ENCODE measurements at regions not wholly inside any gene's neighbourhood (a gene's known extent, or its start where the extent isn't known, plus 50 kb on each side); places are given as distances from the start of the nearest gene placed in this dataset.
"Not testable (repeated sequence)": the region's sequence is repeated elsewhere in the genome, so short reads cannot be mapped to it uniquely, and the experiment has no call there.

DNA sequence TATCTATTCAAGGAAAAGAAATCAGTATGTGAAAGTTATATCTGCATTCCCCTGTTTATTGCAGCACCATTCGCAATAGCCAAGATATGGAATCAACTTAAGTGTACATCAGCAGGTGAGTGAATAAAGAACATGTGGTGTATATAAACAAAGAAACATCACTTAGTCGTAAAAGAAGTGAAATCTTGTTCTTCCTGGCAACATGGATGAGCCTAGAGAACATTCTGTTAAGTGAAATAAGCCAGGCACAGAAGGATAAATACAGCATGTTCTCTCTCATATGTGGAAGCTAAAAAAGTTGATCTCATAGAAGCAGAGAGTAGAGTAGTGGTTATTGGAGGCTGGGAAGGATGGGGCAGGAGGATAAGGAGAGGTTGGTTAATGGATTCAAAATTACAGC is 287.9 kb upstream of the FERMT1 start:
- no peak for DNase-seq

DNA sequence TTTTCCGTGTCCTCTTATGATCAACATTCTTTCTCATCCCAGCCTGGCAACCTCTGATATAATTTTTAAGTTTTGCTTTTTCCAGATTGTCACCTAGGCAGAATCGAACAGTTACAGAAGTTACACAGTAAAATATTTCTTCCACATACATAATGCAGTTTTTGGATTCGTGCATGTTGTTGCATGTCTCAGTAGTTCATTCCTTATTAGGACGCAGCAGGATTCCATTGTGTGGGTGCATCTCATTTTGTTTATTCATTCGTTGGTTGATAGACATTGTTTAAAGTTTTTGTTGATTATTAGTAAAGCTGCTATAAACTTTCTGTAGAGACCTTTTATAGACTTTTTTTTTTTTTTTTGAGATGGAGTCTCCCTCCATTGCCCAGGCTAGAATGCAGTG is 284.3 kb upstream of the FERMT1 start:
- DNase-seq, result no peak

DNA sequence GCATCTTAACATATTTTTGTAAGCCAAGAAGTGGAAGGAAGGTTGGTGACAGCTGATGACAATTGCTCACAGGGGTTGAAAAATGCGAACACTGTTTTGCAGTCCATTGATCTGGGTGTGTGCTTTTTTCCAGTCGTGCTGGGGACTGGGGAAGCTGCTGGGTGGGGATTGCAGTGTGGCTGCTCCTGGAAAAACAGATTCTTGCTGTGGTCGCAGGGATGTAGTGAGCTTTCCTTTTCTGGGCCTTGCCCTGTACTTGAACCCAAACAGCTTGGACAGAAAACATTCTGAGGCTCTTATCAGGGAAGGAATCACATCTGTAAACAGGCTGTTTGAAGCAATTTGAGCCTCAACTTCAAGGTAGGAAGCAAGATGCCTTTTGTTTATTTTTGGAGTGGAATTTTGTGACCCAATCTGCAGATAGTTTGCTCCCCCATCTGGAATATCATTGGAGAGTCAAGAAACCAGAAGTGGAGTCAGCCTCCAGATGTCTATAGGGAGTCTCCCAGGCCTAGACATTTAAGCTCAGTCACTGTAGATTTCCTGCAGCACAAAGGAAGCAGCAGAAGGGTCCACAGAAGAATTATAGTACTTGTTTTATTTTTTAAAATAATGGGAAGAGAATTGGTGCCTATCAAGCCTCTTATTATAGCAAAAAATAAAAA is 279.2 kb upstream of the FERMT1 start:
- DNase-seq, result no peak

GRCh38 chr20:6397115-6397514 is 274.3 kb upstream of the FERMT1 start:
- DNase-seq, result no peak

GRCh38 chr20:6395695-6396094 is 272.9 kb upstream of the FERMT1 start:
- DNase-seq, result no peak

DNA sequence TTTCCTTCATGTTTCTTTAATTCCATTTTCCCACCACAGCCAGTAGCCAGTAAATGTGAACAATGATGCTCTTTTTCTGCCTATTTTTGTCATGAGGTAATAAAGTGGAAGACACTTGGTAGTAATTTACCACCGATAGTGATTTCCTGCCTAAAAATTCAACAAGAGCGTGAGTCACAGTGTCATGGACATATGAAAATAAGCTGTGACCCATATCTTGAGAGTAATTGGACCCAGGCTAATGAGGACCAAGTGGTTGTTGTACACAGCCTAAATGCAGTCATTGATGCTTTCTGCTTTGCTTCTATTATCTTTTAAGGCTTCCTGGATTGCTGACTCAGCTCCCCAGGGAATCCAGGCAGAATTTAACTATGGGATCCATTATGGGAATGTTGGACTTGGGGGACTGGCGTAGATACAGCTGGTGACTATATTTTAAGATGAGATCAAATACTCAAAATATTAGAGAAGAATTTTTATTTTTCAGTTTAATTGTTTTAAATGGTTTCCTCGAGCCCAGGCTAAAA is 265.9 kb upstream of the FERMT1 start:
- DNase-seq, result no peak

DNA sequence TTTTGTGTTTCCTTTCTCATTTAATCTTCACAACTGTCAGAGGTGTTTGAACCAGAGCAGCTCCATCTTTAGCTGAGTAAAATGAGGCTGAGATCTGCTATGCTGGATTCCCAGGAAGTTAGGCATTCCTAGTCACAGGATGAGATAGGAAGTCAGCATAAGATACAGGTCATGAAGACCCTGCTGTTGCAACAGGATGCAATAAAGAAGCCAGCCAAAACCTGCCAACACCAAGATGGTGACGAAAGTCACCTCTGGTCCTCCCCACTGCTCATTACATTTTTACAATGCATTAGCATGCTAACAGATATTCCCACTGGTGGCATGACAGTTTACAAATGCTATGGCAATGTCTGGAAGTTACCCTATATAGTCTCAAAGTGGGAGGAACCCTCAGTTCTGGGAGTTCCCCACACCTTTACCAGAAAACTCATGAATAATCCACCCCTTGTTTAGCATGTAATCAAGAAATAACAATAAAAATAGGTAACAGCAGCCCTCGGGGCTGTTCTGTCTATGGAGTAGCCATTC is 262.2 kb upstream of the FERMT1 start:
- no peak for DNase-seq

DNA sequence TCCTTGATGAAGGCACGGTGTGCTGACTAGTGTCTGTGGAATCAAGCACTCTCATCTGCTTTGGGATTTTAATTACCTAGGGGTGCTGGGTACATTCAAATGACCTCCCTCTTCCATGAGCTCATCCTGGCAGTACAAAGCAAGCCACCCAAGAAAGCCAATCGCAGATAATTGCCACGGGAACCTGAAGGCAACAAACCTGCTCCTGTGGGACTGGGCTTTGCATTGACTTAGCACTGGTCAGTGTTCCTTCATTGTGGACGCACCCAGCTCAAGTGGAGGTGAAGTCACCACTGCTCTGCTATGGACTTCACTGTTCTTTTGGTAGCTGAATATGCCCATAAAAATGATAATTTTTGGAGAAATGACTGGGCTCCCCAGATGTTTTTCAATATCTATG is 261.6 kb upstream of the FERMT1 start:
- no peak for DNase-seq

DNA sequence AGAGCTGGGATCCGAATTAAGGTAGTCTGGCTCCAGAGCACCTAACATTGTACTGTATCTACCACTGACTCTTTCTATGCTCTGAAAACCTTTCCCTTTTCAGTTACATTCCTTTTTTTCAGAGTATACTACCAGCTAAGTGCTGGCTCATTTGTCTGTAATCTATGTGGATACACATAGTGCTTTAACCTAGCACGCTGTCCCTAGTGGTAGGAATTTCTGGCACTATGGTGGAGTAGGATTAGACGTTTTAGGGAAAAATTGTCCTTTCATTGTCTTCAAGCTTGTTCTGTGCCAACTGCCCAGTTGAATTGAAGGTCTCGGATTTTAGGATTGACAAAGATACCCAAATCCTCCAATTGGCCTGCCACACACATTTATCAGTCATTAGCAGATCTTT is 259.1 kb upstream of the FERMT1 start:
- no peak for DNase-seq

DNA sequence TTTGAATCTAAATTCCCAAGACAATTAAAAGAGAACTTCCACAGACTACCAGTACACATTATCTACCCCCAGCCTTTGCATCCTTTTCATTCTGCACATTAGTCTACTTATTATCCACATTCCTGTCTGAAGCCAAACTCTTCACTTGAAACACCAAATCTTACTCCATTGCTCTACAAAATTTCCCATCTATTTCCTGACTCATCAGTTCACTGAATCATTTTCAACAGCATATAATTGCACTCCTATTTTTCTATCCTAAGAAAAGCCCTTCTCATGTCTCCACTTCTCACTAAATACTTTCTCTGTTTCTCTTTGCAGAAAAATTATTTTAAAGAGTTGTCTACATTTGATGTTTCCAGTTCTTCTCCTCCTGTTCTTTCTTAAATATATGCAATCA is 239.4 kb upstream of the FERMT1 start:
- no peak for DNase-seq

DNA sequence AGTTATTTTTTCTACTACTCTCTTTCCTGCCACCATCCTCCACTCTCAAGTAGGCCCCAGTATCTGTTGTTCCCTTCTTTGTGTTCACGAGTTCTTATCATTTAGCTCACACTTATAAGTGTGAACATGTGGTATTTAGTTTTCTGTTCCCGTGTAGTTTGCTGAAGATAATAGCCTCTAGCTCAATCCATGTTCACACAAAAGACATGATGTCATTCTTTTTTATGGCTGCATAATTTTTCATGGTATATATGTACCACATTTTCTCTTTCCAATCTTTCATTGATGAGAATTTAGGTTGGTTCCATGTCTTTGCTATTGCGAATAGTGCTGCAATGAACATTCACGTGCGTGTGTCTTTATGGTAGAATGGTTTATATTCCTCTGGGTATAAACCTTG is 237.9 kb upstream of the FERMT1 start:
- DNase-seq, result no peak

DNA sequence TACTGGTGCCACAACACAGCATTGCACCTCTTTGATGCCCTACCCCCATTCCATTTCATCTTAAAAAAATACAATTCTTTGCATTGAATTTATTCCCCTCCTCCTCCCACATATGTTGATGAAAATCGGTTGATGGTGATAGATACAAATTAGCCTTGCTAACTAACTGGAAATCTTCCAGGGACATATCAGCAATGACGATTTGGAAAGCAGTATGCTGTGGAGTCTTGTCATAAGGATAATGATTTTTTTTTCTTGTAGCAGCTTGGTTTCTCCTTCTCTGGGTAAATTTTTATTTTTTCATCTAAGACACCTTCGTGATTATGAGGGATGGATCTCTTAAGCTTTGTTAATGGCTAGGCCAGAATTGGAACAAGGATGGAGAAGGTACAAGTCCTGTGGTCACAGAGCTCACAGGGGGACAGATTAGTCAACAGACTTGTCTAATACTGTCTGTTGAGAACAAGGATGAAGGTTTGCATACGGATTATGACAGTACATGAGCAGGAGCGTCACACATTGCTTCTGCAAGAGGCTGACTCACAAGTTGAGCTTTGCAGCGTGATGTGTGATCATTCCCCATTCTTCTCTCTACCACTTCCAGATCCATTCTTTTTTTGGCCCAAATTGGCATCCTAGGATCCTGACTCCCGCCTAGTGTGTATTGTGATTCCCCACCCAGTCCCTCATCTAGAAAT is 233.1 kb upstream of the FERMT1 start:
- no peak for DNase-seq

GRCh38 chr20:6348908-6349307 is 226.1 kb upstream of the FERMT1 start:
- DNase-seq, result no peak

GRCh38 chr20:6347916-6348315 is 225.1 kb upstream of the FERMT1 start:
- DNase-seq, result no peak

- DNase-seq, result no peak
Observed at GRCh38 chr20:6341491-6341890, 218.7 kb upstream of the FERMT1 start.

DNA sequence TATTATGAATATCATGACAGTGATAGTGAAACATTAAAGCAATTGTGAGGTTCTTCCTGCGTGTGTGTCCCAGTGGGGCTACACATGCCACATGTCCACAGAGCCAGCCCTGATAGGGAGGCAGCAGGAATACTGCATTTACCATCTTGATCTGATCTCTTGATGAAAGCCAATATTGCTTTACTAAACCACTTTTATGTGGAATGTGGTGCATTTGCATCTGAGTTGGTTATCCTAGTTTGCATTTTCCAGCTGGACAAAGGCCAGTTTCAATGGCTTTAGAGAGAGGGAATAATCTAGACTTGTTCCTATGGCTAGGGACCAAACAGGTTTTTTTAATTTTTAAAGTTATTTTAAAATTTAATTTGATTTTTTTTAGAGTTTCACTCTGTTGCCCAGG is 216.3 kb upstream of the FERMT1 start:
- no peak for DNase-seq

DNA sequence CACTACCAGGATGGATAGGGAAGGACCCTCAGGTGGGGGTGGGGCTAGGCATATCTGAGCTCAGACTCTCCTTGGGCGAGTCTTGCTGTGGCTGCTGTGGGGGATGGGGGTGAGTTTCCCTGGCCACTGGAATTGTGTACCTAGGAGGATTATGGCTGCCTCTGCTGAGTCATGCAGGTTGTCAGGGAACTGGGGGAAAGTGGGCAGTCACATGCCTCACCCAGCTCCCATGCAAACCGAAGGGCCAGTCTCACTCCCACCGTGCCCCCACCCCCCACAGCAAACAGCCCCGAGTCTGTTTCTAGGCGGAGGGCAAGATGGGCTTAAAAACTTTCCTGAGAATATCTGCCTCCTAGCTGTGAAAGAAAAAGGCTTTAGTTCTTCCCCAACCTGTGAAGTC is 210.3 kb upstream of the FERMT1 start:
- DNase-seq, result no peak

DNA sequence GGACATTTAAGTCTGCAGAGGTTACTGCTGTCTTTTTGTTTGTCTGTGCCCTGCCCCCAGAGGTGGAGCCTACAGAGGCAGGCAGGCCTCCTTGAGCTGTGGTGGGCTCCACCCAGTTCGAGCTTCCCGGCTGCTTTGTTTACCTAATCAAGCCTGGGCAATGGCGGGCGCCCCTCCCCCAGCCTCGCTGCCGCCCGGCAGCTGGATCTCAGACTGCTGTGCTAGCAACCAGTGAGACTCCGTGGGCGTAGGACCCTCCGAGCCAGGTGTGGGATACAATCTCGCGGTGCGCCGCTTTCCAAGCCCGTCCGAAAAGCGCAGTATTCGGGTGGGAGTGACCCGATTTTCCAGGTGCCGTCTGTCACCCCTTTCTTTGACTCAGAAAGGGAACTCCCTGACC is 198.4 kb upstream of the FERMT1 start:
- DNase-seq, result not testable (repeated sequence)

GRCh38 chr20:6311841-6312655 is 189.2 kb upstream of the FERMT1 start:
- no peak for DNase-seq

DNA sequence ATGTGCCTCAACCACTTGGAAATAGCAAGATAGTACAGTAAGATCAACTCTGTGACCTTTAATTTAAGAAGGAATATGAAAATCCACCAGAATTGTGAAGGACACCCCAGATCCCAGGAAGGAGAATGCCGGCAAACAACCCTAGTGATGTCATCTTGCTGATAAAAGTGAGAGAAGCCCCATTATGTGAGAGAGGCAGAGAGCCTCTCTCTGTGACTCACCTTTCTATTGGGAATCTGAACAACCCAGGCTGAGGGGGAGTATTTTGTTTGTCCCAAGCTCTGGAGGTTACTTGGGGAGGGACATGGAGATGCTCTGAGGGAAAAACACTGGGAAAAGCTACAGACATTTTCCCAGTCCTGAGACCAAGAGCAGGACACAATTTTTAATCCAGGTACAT is 188.3 kb upstream of the FERMT1 start:
- no peak for DNase-seq

GRCh38 chr20:6305536-6305935 is 182.7 kb upstream of the FERMT1 start:
- DNase-seq, result no peak

- DNase-seq, result no peak
Observed at GRCh38 chr20:6302041-6302440, 179.2 kb upstream of the FERMT1 start.

- no peak for DNase-seq
Observed at GRCh38 chr20:6299456-6299855, 176.6 kb upstream of the FERMT1 start.

- no peak for DNase-seq
Observed at GRCh38 chr20:6298049-6298448, 175.2 kb upstream of the FERMT1 start.

Measured in activated CD4-positive, alpha-beta T cell treated with anti-CD3 and anti-CD28 coated beads, Interleukin-2, amount 50 U/mL, for 16 hours (primary cell).